Ovary (tissue), 3 donors: ENCODE measurements at regions not wholly inside any gene's neighbourhood (a gene's known extent, or its start where the extent isn't known, plus 50 kb on each side); places are given as distances from the start of the nearest gene placed in this dataset.

Experiments
- POLR2A ChIP-seq: fragments of 450-650 bp; IDR thresholded peaks from one replicate; pipeline ENCODE4 v1.6.1; 2017; ENCODE audit warnings: antibody characterized with exemption, mild to moderate bottlenecking, moderate library complexity
- TF ChIP-seq, protein P1 (sequence below), 3 donors: fragments of 450-650 bp in 2 of 3; fragments of 200-600 bp in 1 of 3; IDR thresholded peaks; one replicate each; pipeline versions ENCODE4 v1.5.1 to v1.8.0; 2016 to 2022; ENCODE audit warnings: antibody characterized with exemption in 3 of 3, mild to moderate bottlenecking in 1 of 3
- donor health status: DM: no; HTN: no; CAD: no.

- TF ChIP-seq POLR2A, result no peak
- TF ChIP-seq, protein P1, sequence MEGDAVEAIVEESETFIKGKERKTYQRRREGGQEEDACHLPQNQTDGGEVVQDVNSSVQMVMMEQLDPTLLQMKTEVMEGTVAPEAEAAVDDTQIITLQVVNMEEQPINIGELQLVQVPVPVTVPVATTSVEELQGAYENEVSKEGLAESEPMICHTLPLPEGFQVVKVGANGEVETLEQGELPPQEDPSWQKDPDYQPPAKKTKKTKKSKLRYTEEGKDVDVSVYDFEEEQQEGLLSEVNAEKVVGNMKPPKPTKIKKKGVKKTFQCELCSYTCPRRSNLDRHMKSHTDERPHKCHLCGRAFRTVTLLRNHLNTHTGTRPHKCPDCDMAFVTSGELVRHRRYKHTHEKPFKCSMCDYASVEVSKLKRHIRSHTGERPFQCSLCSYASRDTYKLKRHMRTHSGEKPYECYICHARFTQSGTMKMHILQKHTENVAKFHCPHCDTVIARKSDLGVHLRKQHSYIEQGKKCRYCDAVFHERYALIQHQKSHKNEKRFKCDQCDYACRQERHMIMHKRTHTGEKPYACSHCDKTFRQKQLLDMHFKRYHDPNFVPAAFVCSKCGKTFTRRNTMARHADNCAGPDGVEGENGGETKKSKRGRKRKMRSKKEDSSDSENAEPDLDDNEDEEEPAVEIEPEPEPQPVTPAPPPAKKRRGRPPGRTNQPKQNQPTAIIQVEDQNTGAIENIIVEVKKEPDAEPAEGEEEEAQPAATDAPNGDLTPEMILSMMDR (IDR thresholded peaks at IDR 0.05), result no peak
Measured at GRCh38 chr20:23166563-23166962, 80.4 kb upstream of the CD93 start.
